HG03045 (cell line): ENCODE measurements at regions not wholly inside any gene's neighbourhood (a gene's known extent, or its start where the extent isn't known, plus 50 kb on each side); places are given as distances from the start of the nearest gene placed in this dataset.

ENCODE experiments used
- ATAC-seq: cut with Tn5 transposase; IDR thresholded peaks from one replicate; pipeline ENCODE4 v1.9.1; 2021; ENCODE audit warnings: mild to moderate bottlenecking, moderate library complexity; ENCODE audit not compliant: unreplicated experiment

- no peak for ATAC-seq
Measured at GRCh38 chr5:67318746-67319145, 122.1 kb upstream of the CD180 start.

DNA sequence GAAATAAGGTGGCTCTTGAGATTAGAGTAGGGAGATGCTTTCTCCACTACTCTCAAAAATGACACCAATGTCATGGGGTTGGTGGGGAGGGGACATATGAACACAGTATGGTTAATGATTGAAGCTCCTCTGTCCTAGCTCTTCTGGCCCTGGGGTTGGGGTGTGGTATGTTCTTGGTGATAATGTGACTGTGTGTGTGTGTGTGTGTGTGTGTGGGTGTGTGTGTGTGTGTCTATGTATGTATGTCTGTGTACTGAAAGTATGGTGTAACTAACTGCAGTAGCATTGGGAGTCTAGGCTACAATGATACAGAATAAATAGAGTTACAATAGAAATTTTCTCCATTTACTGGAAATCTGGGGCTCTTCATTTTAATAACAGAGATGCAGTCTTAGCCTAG lies 121.0 kb upstream of the CD180 start:
- no peak for ATAC-seq

GRCh38 chr5:67316695-67317094 lies 120.1 kb upstream of the CD180 start:
- ATAC-seq, result no peak

- no peak for ATAC-seq
Measured at GRCh38 chr5:67315082-67315989, 118.7 kb upstream of the CD180 start.

DNA sequence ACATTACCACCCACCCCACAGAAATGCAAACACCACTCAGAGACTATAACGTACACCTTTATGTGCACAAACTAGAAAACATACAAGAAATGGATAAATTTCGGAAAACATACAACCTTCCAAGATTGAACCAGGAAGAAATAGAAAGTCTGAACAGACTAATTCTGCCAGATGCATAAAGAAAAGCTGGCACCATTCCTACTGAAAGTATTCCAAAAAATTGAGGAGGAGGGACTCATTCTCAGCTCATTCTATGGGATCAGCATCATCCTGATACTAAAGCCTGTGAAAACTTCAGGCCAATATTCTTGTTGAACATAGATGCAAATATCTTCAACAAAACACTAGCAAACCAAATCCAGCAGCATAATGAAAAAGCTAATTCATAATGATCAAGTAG lies 115.1 kb upstream of the CD180 start:
- ATAC-seq, result no peak

DNA sequence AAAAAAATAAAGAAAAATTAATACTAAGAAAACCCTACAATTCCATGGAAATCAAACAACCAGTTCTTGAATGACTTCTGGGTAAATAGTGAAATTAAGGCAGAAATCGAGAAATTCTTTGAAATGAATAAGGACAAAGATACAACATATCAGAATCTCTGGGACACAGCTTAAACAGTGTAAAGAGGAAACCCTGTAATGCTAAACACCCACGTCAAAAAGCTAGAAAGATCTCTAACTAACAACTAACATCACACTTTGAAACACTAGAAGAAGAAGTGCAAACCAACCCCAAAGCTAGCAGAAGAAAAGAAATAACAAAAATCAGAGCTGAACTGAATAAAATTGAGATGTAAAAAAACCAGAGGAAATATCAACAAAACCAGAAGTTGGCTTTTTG lies 114.6 kb upstream of the CD180 start:
- ATAC-seq, result no peak

- ATAC-seq, result no peak
Measured at GRCh38 chr5:67310740-67311139, 114.1 kb upstream of the CD180 start.

- ATAC-seq, result no peak
Measured at GRCh38 chr5:67310169-67310568, 113.6 kb upstream of the CD180 start.

DNA sequence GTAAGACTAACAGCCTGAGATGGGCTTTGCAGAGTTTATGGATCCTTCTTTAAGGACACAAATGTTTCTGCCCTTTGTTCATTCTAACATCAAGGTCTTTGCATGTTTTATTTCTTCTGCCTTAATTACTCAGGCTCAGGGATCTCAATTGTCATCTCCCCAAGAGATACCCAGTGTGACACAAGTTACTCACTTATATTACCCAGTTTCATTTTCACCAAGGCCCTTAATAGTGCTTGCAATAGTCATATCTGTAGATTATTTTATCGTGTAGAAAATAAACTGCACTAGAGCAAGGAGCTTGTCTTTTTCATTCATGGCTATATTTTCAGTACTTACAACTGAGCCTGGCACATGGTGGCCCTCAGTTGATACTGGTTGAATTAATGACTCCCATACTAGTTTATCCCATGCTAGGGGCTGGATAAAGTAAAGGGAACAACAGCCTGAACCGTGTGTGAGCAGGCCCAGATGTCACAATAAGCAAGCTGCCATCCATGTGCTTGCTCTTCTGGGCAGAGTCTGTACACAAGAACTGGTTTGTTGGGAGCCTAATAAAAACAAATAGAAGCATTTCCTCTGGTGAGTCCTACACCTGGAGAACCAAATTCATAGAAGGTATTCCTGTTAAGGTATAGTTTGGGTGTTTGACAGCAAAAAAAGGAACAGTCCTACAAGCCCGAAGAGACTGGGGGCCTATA lies 112.5 kb upstream of the CD180 start:
- no peak for ATAC-seq

DNA sequence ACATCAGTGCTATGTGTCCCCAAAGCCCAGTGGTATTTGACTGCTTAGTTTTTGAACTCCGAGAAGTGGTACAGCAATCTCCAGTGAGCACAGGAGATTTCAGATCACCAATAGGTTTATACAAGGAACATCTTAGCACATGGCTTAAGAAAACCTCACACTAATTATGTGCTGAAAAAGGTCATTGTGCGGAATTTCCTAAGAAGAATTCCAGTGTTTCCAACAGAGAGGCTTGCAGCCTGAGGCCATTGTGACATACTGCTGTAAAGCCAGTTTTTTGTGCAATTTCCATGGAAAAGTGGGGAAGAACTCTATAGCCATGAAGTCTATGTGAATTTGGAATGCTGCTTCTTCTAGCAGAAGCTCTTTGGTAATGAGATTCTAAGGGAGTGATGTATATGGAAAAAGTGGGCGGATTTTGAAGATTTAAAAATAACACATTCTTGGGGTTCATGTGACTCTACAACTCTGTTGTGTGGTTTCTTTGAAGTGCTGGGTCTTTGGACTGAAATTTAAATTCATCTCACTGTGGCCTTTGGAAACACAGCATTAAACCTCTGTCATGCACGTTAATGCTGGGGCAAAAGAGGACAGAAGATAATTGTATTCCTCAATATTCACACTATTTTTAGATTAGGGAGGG lies 110.5 kb upstream of the CD180 start:
- no peak for ATAC-seq

- no peak for ATAC-seq
Measured at GRCh38 chr5:67305913-67306710, 109.5 kb upstream of the CD180 start.

- no peak for ATAC-seq
Measured at GRCh38 chr5:67305401-67305800, 108.8 kb upstream of the CD180 start.

- ATAC-seq, result no peak
Measured at GRCh38 chr5:67303356-67303755, 106.8 kb upstream of the CD180 start.

DNA sequence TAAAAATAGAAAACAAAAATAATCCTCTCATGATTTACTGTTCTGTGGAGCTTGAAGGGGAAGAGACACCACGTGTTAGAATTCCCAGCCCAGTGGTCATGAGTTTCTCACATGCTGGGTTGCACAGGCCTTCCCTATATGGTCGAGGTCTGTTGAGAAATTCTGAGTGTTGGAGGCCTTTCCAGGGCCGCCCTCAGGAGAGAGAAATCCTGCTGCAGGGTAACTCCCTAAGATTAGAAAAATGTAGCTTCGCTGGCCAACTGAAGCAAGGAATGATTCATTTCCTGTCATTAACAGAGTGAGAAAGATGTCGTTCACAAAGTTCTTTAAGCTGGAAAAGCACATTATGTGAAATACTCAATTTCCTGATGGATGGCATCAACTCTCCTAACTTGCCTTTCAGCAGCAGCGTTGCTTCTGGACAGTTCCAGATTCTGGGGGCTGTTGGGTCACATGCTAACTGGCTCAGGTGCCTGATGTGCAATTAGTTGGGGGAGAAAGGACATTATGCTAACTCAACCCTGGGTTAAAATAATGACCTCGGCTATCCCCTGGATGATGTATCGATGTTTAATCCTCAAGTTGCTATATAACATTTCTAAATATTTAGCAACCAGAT lies 104.8 kb upstream of the CD180 start:
- ATAC-seq, result no peak

DNA sequence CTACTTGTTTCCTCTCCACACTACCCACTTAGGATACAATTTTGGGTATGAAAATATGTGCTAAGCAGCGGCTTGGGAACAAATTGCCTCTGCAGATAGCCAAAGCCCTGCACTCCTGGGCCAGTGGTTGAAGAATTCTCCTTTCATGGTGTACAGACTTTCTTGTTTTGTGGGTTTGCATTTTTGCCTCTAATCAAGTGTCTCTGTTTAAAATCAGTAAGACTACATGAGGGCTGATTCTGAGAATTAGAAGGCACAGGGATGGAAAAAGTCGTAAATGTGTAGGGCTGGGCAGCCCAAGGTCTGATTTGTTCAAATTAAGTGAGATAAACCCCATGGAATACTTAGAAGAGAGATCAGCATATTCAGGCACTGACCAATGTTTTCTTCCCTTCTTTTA lies 103.7 kb upstream of the CD180 start:
- no peak for ATAC-seq

GRCh38 chr5:67299231-67299735 lies 102.7 kb upstream of the CD180 start:
- no peak for ATAC-seq

DNA sequence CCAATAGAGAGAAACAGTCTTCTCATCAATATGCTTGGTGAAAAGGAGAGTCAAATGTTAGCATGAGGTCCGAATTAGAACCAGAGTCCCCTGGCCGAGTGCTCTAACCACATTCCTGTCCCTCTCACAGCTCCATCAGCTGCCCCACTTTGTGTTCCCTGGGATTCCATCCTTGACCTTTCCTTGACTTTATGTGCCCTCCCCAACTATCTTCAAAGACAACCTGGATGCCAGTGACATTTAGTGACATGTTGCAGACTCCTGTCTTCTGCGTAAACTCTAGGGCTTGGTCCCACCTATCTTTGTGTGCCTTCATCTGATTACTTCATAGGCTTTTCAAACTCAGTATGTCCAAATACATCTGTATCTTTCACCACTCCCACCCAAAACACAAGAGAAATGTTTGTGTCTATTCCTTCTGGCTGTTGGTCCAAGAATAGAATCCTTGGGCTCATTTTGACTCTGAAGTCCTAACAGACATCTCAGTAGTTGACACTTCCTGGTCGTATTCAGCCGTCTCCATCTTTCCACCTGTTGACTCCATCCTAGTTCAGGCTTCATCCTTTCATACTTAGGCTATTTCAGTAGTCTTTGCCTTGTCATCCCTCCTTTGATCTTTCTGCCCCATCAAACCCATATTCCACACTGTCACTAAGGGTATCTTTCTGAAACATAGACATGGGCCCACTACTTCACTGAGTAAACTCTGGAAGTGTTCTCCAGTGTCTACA lies 101.4 kb upstream of the CD180 start:
- ATAC-seq, result no peak

- no peak for ATAC-seq
Measured at GRCh38 chr5:67297376-67297775, 100.8 kb upstream of the CD180 start.

DNA sequence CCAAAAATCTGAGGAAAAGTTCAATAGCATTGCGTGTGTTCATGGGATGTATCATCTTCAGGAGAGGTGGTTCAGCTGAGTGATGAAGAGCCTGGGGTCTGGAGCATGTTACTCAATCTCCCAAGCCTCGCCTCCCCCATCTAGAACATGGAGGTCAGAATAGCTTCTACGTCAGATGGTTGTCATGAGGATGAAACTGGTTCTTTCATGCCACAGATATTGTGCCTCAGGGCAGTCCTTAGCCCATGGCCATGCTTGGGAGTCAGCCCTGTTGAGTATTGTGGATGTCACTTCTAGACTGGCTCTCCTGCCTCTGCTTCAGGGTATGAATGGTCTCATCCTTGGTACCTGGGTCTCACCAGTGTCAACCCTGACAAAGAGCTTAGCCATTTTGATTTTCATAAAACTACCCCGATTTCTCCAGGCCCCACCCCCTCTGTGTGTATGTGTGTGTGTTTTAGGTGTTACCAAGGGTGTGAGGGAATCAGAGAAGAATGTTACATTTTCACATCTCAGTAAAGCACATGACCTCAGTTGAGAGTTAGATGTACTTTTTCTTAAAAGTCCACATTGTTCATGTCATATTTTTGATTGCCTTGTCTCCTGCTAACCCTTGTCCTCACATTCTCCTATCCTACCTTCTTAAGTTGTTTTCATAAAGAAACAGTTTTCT lies 97.8 kb upstream of the CD180 start:
- ATAC-seq, result no peak
